ENCODE measurements at regions not wholly inside any gene's neighbourhood (a gene's known extent, or its start where the extent isn't known, plus 50 kb on each side); places are given as distances from the start of the nearest gene placed in this dataset.
A peak's percentile ranks its signal among the peaks of the same experiment; 100 is the strongest.

DNA sequence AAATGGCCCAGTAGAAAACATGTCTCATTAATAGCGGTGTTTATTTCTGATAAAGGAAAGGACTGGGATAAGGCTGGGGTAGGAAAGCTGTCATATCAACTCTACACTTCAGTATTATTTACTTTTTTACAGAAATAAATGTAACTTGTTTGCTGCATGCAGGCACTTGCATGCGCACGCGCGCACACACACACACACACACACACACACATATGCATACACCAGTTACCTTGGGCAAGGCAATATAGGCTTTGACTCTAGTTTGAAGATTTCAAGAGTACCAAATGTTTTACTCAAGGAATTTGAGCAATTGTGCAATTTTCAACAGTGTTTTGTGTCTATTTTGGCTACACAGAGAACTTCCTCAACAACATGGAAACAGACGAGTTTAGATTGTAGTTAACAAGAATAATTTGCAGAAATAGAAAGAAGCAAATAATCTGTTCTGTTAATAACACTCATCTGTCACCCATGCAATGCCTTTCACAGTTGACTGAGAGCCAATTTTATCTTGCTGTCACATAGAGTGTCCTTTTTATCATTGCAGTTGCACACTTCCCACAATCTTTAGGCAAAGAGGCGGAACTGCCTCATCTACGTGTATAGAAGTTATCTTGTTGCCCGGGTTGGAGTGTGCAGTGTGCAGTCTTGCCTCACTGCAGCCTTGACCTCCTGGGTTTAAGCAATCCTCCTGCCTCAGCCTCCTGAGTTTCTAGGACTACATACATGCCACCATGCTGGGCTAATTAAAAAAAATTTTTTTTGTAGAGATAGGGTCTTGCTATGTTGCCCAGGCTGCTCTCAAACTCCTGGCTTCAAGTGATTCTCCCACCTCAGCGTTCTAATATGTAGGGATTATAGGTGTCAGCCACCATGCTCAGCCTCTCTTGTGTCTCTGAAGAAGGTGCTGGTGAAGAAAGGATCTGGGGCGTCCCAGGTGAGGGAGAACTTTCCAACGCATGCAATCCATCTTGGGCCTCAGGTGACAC lies 64.6 kb upstream of the GPCPD1 start (continued):
- TF ChIP-seq MED1 (CRISPR knock-in tag; IDR thresholded peaks at IDR 0.05; ENCODE audit: borderline replicate concordance) (no peak), POLR3G (IDR thresholded peaks at IDR 0.05; ENCODE audit: extremely low read depth, insufficient read length, insufficient replicate concordance) (no peak), CUX1 (CRISPR knock-in tag; IDR thresholded peaks at IDR 0.05) (no peak), DMBX1 (CRISPR knock-in tag; IDR thresholded peaks at IDR 0.05; ENCODE audit: borderline replicate concordance) (peak; percentile 19; the same call in 1 of the 2 replicates), SPI1 (IDR thresholded peaks at IDR 0.05; ENCODE audit: borderline replicate concordance, low read depth, low read length) (peak; percentile 59; the same call in 1 of the 2 replicates), CREM (IDR thresholded peaks at IDR 0.05; ENCODE audit: low read depth) (peak; percentile 91), NFRKB (IDR thresholded peaks at IDR 0.05; ENCODE audit: low read depth) (no peak), ARNT (IDR thresholded peaks at IDR 0.05) (peak; percentile 73 to 76; a peak in 3 of 4 replicates), FIP1L1 (IDR thresholded peaks at IDR 0.05; ENCODE audit: low read depth, low read length, poor library complexity, severe bottlenecking) (no peak), RFX5 (IDR thresholded peaks at IDR 0.05; ENCODE audit: low read depth, low read length) (no peak), PML (IDR thresholded peaks at IDR 0.05; ENCODE audit: low read length) (peak; percentile 88), FOS (IDR thresholded peaks at IDR 0.05; ENCODE audit: extremely low read depth, insufficient read length) (no peak), ZFP36 (IDR thresholded peaks at IDR 0.05; ENCODE audit: low read depth, low read length, partially characterized antibody) (peak; percentile 6), ZFP30 (CRISPR knock-in tag; IDR thresholded peaks at IDR 0.05; ENCODE audit: borderline replicate concordance) (no peak), KAT2B (IDR thresholded peaks at IDR 0.05; ENCODE audit: low read depth, low read length) (no peak), NR2C1 (IDR thresholded peaks at IDR 0.05) (no peak), NR2C1 (tag; IDR thresholded peaks at IDR 0.05) (0 out of 2 replicates have a peak, but pooled peaks have one; percentile 46), OTX1 (CRISPR knock-in tag; IDR thresholded peaks at IDR 0.05) (no peak), FOXM1 (IDR thresholded peaks at IDR 0.05; ENCODE audit: low read depth) (peak; percentile 79), FOXM1 (CRISPR knock-in tag; IDR thresholded peaks at IDR 0.05; ENCODE audit: low read depth) (no peak), CCNT2 (IDR thresholded peaks at IDR 0.05; ENCODE audit: borderline replicate concordance, extremely low read depth, insufficient read length, low read depth, low read length) (peak; percentile 33), ZNF778 (CRISPR knock-in tag; IDR thresholded peaks at IDR 0.05) (no peak), ZC3H8 (IDR thresholded peaks at IDR 0.05) (no peak)

Measured in K562 (cell line).